Glomerular visceral epithelial cell (primary cell): ENCODE measurements at regions not wholly inside any gene's neighbourhood (a gene's known extent, or its start where the extent isn't known, plus 50 kb on each side); places are given as distances from the start of the nearest gene placed in this dataset.

Experiments used
- DNase-seq: peaks from one replicate; pipeline ENCODE4 v3.0.0-alpha.2; 2016; ENCODE audit errors: extremely low spot score

DNA sequence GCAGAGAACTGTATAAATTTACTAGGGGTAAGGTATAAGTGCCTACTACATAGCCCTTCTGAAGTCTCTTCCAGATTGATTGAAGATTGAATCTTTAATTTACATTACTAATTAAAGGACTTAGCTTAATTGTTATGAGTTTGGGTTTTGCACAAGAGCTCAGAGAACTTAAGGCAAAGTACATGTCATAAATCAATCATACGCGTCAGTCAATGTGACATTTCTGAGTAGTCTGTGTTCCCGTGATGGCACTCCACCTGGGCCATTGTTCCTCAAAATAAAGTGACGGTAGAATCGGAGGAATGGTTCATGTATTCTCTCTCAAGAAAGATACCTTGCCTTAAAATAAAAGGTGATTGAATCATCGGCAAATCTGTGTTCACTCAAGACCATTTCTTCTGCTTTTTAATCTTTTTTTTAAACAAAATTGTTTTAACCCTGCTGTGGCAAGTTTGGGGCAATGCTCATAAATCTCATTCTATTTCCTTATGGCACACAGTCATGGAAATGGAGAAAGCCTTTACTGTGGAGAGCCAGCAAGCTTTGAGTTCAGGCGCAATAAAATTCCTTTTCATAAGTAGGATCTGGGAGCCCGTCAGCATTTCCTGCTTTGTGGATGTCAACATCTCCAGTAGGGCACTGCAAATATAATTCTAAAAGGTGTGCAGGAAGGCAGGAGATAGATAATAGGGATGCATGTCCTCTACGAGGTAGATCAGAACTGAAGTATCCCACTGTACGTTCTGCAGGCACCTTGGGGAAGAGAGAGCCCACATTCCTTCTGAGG, 427.4 kb downstream of the GATA3 start:
- DNase-seq = no peak

DNA sequence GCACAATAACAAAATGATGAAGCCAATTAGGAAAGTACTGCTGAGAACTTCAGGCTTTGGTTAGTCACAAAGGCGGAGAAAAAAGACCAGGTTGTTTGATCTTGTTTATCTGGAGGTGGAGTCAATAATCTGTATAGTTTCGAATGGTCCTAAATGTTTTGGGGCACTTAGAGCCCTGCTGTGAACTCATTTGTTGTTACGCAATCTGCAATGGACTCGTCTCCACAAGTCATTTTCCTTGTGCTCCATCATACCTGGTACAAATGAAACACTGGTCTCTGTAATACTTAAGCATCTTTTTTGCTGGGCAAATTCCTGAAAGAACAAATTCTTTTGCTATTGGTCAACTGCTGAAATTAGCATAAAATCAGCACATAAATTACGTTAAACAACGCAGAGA, 430.5 kb downstream of the GATA3 start:
- DNase-seq = no peak

DNA sequence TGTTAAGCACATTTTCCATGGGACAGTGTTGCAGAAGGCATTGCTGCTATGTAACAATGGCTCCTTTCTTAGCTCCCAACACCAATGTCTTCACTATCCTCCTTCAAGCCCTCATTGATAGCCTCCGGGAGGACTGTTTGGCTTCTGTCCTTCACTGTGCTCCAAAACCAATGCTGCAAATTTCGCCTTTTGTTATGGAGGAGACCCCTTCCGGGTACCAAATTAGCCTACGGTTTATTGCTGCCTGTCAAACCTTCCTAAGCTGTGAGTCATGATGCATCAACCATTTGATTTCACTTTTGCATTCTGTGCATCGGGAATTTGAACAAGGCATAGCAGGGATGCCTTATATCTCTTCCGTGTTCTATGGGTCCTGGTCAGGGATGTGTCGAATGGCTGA, 432.9 kb downstream of the GATA3 start:
- no peak for DNase-seq

DNA sequence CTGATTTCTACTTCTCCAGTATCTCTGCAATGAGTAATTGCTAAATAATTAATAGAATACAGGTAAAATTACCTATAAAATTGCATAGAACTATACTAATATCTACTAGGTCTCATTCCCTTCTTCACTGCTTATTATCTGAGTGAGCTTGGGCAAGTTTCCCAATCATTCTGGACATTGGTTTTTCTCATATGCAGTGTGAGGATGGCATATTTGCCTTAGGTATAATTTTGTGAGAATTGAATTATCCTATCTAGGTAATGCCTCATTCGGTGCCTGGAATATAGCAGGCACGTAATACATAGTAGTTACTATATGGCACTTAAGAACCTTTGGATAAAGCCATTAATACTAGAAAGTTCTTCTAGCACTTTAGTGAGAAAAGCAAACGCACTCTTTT, 434.7 kb downstream of the GATA3 start:
- DNase-seq = no peak

DNA sequence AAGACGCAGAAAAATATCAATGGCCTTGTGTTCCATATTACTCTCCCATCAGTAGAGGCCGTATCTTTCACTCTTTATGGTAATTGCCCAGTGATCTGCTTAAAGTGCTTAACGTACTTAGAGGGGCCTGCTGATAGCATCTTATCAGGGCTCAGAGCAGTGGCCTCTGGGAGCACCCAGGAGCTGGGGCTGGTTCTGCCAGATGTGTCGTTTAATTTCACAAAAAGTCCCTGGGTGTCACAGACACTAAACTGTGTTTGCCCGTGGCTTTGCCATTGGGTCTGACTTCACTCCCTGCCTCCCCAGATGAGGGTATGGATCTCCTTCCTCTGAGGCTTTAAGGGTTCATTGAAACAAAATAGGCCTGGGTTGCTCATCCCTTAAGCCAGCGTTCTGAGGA, 435.3 kb downstream of the GATA3 start:
- no peak for DNase-seq

DNA sequence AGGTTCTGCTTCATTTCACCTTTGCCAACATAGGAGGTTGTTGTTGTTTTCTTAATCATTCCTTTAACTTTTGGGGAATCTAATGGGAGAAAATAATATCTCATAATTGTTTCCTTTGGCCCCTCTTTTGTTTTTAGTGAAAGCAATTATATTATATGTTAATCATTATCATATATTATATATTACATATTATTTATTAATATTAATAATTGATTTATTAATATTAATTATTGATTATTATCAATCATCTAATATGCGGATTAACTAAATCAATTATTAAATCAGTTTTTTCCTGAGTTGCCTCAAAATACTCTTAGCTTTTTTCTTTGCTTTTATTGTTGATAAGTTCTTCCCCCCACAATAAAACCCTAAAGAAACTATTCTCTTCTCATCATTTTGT, 443.8 kb downstream of the GATA3 start:
- no peak for DNase-seq

DNA sequence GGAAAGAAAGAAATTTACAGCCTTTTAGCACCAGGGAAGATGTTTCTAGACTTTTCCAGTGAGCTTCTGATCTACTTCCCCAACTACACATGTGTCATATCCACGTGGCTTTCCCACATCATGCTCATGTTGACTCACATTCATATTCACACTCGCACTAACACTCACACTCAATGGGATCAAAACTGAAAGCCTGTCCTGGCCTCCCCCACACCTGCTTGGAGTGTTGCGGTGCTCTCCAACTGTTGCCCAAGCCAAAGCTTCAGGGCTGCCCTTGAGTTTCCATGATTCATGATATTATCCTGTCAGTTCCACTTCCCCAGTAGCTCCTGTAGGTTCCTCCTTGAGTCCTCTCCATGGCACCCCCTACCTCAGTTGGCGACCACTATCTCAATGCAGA, 444.4 kb downstream of the GATA3 start:
- DNase-seq = no peak

DNA sequence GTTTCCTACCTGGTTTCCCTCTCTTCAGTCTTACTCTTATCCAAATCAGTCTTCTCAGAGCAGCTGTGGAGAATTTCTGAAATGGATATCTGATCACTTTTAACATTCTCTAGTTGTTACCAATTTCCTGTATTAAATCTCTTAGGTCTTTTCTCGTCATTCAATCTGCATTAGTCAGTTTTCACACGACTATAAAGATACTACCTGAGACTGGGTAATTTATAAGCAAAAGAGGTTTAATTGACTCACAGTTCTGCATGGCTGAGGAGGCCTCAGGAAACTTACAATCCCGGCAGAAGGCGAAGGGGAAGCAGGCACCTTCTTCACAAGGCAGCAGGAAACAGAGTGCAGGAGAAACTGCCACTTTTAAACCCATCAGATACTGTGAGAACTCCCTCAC, 444.8 kb downstream of the GATA3 start:
- DNase-seq = no peak

DNA sequence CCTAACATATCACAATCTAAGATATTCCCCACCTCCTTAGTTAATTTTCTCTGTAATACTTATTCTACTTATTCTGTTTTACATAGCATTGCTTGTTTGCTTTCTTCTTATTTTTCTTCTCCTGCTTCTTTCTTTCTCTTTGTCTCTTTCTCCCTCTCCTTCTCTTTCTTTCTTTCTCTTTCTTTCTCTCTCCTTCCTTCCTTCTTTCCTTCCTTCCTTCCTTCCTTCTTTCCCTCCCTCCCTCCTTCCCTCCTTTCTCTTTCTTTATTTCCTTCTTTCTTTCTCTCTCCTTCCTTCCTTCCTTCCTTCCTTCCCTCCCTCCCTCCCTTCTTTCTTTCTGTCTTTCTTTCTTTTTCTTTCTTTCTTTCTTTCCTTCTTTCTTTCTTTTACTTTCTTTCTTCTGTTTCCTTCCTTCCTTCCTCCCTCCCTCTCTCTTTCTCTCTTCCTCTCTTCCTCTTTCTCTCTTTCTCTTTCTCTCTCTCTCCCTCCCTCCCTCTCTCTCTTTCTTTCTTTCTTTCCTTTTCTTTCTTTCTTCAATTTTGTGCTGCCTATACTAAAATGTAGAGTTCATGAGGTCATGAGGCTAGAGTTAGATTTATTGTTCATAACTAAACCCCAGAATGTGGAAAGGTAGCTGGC, 445.4 kb downstream of the GATA3 start:
- no peak for DNase-seq

DNA sequence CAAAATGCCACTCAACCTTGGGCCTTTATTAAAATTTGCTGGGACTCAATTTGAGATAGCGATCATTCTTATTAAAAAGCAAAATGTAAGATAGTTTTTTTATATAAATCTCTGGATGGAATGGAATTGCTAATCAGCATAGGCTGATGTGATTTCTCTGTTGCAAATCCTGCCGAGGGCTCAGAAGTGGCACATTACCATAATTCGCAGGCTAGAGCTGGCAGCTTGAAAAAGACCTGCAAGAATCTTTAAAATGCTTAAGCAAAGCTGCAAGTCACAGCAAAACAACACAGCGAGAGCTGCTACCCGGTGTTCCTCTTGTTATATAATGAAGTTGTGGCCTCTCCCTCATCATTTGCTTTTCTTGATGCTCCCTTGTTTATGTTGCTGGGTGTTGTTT, 448.1 kb downstream of the GATA3 start:
- DNase-seq = no peak

DNA sequence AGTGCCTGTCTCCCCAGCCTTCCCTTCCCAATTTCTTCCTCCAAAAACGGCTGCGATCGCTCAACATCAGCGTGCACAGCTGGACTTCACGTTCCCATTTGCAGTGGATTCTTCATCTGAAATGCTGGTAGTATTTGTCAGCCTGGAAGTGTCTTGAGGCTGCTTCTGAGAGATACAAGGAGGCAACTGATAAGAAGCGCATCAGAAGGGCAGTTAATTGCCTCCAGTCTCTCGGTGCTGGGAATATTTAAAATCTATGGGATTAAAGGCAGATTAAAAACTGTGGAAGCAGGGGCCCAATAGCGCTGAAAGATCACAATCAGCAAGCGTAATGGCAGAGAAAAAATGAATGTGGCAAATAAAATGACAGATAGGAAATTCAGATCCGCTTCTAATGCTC, 450.0 kb downstream of the GATA3 start:
- DNase-seq = no peak

DNA sequence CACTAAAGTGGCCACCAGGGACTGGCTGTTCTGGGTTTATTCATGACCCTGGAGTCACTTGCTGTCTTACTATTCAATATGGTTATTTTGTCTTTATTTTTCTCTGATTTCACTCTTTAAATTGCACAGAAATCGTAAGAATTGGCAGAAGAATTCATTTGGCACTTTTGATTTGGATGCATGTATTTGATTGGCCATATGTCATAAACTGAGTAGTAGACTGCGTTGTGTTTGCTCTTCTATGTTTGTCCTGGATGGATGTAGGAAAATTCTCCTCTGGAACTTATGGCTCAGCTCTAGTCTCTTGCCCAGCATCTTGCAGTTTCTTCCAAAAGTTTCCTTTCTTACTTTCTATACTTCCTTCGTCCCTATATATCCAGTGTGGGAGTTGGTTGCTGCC, 452.7 kb downstream of the GATA3 start:
- DNase-seq = no peak

DNA sequence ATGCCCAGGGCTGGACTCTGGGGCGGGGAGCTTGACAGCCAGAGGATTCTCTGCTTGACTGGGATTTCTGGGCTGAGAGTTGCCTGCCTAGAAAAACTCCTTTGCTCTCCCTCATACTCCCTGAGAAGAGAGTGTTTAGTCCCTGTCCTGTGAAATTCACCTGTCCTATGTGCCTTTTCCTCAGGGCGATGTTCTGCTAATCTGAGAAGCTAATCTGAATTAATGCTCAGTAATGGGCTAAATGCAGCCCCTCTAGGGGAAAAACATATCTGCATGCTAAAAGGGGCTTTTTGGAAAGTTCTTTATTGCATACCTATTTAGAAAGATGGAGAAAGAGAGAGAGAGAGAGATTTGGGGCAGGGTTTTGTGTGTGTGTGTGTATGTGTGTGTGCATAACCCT, 454.4 kb downstream of the GATA3 start:
- DNase-seq = no peak

DNA sequence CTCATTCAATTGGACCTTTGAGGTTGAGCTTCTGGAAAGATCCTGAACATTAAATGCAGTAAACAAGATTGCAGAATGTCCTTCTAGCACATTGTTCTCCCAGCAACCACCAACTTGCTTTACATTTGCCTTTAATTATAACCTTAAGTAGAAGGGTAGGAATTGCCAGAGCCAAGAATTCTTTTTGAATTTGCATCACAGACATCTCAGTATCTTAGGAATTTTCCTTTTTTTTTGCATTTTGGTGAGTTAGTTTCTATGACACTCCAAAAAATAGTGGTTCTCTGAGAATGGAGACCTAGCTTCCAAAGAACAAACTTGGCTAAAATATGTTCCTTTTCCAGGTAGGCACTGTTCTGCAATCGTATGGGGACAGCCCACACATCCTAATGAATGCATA, 456.0 kb downstream of the GATA3 start:
- no peak for DNase-seq

DNA sequence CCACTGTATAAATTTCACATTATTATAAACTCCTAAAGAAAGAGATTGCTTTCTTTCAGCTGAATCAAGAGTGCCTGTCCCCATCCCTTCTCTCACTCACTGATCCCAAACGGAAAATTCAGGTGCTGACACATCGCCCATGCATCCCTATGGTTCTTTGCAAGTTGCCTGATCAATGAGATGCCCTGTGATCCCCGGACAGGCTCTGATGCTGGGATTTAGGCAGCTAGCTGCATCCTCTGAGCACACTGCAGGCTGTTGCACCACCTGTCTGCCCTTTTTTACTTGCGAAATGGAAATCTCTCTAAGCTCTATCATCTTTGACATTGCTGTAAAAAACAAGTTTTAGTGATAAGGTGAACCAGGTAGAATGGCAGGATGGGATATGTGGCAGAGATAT, 456.5 kb downstream of the GATA3 start:
- no peak for DNase-seq

DNA sequence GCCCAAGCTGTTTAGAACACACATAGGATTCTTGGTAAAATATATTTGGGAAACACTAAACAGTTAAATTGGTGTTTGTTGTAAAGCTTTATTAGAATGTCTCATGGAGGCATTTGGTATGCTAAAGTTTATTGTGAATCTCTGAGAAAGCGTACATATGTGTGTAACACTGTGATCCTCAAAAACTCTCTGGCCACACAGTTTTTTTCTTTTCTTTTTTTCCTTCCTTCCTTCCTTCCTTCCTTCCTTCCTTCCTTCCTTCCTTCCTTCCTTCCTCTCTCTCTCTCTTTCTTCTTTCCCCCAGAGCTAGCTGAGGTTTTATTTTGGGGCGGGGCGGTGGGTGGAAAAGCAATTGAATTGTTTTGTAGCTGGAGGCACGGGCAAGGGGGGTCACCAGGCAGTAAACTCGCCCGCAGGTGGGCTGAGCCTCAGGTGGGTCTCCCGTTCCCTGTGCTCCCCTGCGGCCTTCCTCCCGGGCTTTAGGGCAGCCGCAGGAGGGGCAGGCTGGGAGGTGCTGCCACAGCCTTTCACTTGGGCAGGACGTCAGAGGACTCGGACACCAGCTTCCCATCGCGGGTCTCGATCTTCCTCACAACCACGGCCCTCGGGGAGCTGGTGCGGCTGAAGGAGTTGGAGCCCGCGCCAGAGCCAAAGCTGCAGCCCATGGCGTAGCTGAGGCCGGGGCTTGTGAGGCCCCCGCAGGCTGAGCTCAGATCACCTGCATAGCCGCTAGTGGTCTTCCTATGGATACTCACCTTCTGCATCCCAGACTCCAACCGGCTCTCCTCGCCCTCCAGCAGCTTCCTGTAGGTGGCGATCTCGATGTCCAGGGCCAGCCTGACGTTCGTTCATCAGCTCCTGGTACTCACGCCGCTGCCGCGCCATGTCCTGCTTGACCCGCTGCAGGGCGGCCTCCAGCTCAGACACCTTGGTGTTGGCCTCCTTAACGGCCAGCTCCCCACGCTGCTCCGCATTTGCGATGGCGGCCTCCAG, 459.0 kb downstream of the GATA3 start:
- no peak for DNase-seq

DNA sequence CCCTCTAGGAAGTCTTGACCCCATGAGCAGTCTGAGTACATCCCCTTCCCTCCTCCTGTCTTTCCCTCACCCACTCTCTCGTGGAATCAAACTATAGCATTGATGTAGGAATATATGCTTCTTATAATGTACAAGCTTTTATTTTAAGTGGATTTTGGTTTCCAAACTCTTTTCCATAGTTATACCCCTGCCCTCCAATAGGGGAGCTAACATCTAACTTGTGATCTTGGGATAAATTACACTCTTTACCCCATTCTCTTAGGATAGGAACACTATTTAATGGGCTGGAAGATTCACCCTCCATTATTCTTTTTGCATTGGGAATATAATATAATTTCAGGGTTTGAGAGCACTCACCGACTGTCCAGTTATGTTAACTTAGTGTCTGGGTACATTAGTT, 465.9 kb downstream of the GATA3 start:
- DNase-seq = no peak

DNA sequence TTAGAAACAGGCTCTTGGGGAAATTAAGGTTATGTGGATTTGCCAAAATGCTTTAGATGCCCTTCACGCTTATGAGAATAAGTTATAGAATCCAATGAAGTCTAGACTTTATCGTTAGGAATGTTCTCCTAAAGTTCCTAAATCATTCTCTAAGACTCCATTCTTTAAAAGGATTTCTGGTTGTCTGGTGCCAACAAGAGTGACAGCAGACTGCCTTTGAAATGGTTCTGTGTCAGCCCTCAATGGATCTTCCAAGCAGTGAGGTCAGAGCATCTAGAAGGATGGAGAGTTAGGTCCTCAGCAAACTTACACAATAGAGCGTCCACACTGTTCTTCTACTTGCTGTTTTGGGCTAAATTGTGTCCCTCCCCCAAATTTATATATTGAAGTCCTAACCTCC, 473.3 kb downstream of the GATA3 start:
- no peak for DNase-seq

DNA sequence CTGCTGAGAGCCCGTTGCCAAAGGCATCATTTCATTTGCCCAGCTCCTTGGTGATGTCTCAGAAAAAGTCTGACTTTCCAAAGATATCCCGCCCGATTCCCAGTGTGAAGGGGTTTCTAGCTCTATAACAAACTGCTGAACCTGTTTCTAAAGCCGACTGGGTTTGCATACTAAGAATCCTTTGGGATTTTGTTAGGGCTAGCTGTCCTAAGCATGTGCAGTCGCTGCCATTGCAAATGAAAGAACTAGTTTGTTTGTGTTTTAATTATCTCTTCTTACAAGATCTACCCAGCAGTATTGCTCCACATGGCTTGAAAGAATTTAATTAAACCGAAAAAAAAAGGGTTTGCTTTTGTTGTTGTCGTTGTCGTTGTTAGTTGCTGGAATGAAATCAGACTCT, 476.6 kb downstream of the GATA3 start:
- DNase-seq = no peak

DNA sequence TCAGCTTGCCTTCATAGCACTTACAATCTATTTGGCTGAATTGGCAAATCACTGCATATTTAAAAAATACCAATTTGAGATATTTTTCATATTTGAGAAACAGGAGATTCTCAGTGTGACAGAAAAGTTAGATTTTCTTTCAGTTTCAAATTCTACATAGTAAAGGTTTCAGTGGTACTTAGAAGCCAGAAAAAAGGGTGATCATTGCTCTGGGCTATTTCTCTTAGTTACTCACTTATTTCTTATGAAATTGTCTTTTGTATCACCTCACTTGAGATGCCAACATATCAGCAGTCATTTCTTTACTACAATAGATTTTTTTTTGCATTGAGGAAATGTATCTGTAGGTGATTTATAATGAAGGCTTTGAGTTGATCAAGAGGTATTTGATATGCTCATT, 478.2 kb downstream of the GATA3 start:
- no peak for DNase-seq

DNA sequence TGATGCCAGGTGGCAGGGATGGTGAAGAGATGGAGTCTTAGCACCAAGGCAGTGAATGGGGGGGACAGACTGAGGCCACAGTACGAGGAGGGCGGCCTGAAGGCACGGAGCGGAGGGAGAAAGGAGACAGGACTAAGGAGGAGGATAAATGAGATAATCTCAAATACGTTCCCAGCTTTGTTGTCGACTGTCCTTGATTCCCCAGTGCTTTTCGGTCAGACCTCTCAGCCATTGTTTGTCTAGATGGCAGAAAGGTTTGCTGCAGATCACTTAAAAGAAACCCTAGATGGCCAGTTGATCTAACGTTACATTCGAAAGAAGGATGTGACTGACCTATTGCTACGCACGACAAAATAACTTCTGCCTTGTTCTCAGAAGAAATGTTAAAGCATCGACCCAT, 479.0 kb downstream of the GATA3 start:
- no peak for DNase-seq

DNA sequence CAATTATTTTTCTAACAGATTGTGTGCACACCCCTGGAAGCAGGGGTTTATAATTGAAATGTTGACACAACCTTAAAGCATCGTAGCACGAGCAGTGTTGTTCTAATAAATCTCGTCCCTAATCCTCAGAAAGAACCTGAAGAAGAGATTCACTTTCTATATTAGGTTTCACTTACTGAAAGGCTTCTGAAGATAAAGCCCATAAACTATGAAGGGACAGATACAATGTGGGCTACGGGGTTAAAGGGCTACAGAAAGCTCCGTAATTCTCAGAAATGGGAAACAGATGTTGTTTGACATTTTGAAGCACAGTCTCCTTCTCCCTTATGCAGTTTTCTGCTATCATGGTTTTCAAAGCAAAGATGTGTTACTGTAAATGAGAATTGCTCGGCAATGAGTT, 479.6 kb downstream of the GATA3 start:
- no peak for DNase-seq

DNA sequence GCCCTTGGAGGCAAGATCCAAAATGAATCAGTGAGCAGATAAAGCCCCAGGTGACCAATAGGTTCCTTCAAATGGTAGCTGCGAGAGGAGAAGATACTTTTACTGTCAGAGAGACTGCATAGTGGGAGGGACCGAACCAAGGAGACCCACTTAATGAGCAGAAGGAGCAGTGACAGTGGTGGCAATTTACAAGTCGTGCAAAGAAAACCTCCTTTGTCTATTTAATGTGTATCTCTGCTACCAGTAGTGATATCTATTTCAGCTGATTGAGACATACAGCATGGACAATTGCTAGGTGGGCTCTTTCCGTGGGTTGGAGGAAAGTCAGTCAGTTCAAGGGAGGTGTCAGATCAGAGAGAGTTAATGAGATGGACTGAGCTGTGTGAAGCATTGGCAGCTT, 480.4 kb downstream of the GATA3 start:
- DNase-seq = no peak
